ENCODE measurements at regions not wholly inside any gene's neighbourhood (a gene's known extent, or its start where the extent isn't known, plus 50 kb on each side); places are given as distances from the start of the nearest gene placed in this dataset.

DNA sequence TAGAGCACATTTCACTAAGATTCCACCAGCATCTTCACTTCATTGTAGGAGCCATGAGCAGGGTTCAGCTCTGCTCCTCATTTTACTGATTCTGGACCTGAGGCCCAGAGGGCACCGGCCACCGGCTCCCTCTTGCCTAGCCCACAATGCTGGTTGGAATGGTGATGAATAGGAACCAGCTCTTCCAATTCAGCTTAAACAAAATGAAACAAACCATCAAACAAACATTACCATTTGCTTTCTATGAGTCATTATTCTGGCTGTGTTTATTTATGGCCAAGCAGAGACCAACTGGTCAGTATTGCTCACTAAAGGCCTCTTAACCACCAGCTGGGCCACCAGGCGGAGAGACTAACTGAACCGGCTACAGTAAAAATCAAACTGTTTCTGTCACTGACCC, 176.7 kb downstream of the MTX2 start:
- Histone ChIP-seq H3K27ac (no peak overlapping the region), H2AFZ (no peak overlapping the region), H3K9me3 (ENCODE audit: insufficient read depth, low read depth) (no peaks in the 10 kb centered on the region), H3F3A (ENCODE audit: insufficient read depth, low read depth) (no peaks in the 10 kb centered on the region), H3K9me2 (ENCODE audit: insufficient read depth) (no peaks in the 10 kb centered on the region), H3K79me2 (ENCODE audit: low read depth) (no peaks in the 10 kb centered on the region), H3K27me3 (ENCODE audit: insufficient read depth, low read depth) (no peaks in the 10 kb centered on the region), H3K4me1 (replicated peaks; ENCODE audit: insufficient read depth) (no peaks in the 10 kb centered on the region), H3K36me3 (ENCODE audit: low read depth) (no peaks in the 10 kb centered on the region), H4K20me1 (ENCODE audit: insufficient read depth) (no peaks in the 10 kb centered on the region), H3K4me2 (no peak overlapping the region), H3K4me3 (no peak overlapping the region)
- no TSS peak for BruUV-seq (replicated peaks)
- intact Hi-C loops (cut with micrococcal nuclease; ENCODE audit: unreplicated experiment): no loop called here
- DNase-seq: no peak
- TF ChIP-seq EZH2 (IDR thresholded peaks at IDR 0.05; ENCODE audit: low read depth) (no peak), CTCF (conservative IDR thresholded peaks at IDR 0.05) (no peak)
- ChIA-PET POLR2A (ENCODE audit: unreplicated experiment) (no interaction called here), CTCF (interaction anchor here (1.1 to 1.9 kb wide), 2 partner anchors 9 to 206 kb away, joined by 4 to 9 read pairs; no protein-coding TSS in a partner anchor)

DNA sequence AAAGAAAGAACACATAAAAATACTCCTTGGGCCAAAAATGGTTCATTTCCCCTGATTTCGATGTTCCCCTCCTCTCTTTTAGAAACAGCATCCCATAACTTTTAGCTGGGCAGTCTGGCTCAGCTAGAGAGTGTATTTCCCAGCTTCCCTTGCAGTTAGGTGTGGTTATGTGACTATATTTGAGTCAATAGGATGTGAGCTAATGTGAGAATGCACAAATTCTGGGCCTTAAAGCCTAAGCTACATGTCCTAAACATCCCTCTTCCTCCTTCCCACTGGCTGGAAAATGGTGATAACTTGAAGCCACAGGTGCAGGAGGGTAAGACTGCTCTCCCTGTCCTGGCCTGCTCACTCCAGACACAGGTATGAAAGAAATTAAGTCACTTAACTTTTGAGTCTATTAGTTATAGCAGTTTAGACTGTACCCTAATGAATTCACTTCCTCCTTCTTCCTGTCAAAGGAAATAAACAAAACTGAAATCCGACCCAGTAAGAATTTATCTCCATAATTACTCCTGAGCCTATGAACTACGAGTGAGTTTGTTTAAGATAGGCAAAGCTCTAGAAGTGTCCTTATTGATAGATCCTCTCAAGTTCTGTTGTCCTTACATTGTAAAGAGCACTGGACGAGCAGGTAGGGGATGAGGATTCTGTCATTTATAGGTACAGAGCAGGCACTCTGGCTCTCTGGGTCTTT, 177.6 kb downstream of the MTX2 start:
- Histone ChIP-seq H3K4me3 (no peak overlapping the region), H2AFZ (peak overlapping the region; percentile 20; the same call in 1 of the 2 replicates), H3K36me3 (ENCODE audit: low read depth) (no peaks in the 10 kb centered on the region), H3K79me2 (ENCODE audit: low read depth) (no peaks in the 10 kb centered on the region), H3K9me2 (ENCODE audit: insufficient read depth) (no peaks in the 10 kb centered on the region), H3F3A (ENCODE audit: insufficient read depth, low read depth) (no peaks in the 10 kb centered on the region), H4K20me1 (ENCODE audit: insufficient read depth) (no peaks in the 10 kb centered on the region), H3K27ac (no peak overlapping the region), H3K27me3 (ENCODE audit: insufficient read depth, low read depth) (no peaks in the 10 kb centered on the region), H3K4me2 (no peak overlapping the region), H3K4me1 (replicated peaks; ENCODE audit: insufficient read depth) (no peaks in the 10 kb centered on the region), H3K9me3 (ENCODE audit: insufficient read depth, low read depth) (no peaks in the 10 kb centered on the region)
- BruUV-seq (replicated peaks): no TSS peak
- intact Hi-C loops (cut with micrococcal nuclease; ENCODE audit: unreplicated experiment): no loop called here
- TF ChIP-seq EZH2 (IDR thresholded peaks at IDR 0.05; ENCODE audit: low read depth) (no peak), CTCF (conservative IDR thresholded peaks at IDR 0.05) (no peak)
- ChIA-PET POLR2A (ENCODE audit: unreplicated experiment) (interaction anchor here (0.6 kb wide), 1 partner anchor 23 kb away, joined by 4 read pairs; no protein-coding TSS in a partner anchor), CTCF (interaction anchor here (1.1 to 1.9 kb wide), 2 partner anchors 8 to 205 kb away, joined by 4 to 9 read pairs; no protein-coding TSS in a partner anchor)
- DNase-seq: no peak

- CTCF ChIA-PET: no interaction called here
- BruUV-seq (replicated peaks): no TSS peak
- POLR2A ChIA-PET (ENCODE audit: unreplicated experiment): no interaction called here
Measured at GRCh38 chr2:176447616-176448015, 178.4 kb downstream of the MTX2 start.

More at GRCh38 chr2:176447616-176448015, 178.4 kb downstream of the MTX2 start:
- no peaks in the 10 kb centered on the region for H3K9me2 ChIP-seq (ENCODE audit: insufficient read depth)
- no peaks in the 10 kb centered on the region for H3K9me3 ChIP-seq (ENCODE audit: insufficient read depth, low read depth)
- no peaks in the 10 kb centered on the region for H3K4me1 ChIP-seq (replicated peaks; ENCODE audit: insufficient read depth)
- no peaks in the 10 kb centered on the region for H3K27me3 ChIP-seq (ENCODE audit: insufficient read depth, low read depth)
- H3K4me2 ChIP-seq: no peak overlapping the region
- no peaks in the 10 kb centered on the region for H3K79me2 ChIP-seq (ENCODE audit: low read depth)
- no peaks in the 10 kb centered on the region for H3K36me3 ChIP-seq (ENCODE audit: low read depth)
- no peaks in the 10 kb centered on the region for H4K20me1 ChIP-seq (ENCODE audit: insufficient read depth)
- no peak overlapping the region for H3K4me3 ChIP-seq
- DNase-seq: no peak
- intact Hi-C loops (cut with micrococcal nuclease; ENCODE audit: unreplicated experiment): no loop called here
- H3K27ac ChIP-seq: no peak overlapping the region
- no peak overlapping the region for H2AFZ ChIP-seq
- TF ChIP-seq CTCF (conservative IDR thresholded peaks at IDR 0.05): no peak
- TF ChIP-seq EZH2 (IDR thresholded peaks at IDR 0.05; ENCODE audit: low read depth): no peak
- no peaks in the 10 kb centered on the region for H3F3A ChIP-seq (ENCODE audit: insufficient read depth, low read depth)

All from PC-9 (cell line).